IPS-18c (cell line): ENCODE measurements at regions not wholly inside any gene's neighbourhood (a gene's known extent, or its start where the extent isn't known, plus 50 kb on each side); places are given as distances from the start of the nearest gene placed in this dataset.

Experiments used
- H3K4me3 ChIP-seq: 2 replicates; pipeline ENCODE4 v1.7.0; 2013; ENCODE audit warnings: low read depth, mild to moderate bottlenecking, low read length, moderate library complexity; ENCODE audit not compliant: insufficient read depth
- H3K9me3 ChIP-seq: one replicate; pipeline ENCODE4 v1.6.1; 2013; ENCODE audit warnings: mild to moderate bottlenecking, low read length, moderate library complexity; ENCODE audit not compliant: control insufficient read depth, insufficient read depth

GRCh38 chr4:29151584-29151983, 1568.6 kb upstream of the PCDH7 start:
- Histone ChIP-seq H3K4me3 (no peak overlapping the region), H3K9me3 (no peaks in the 10 kb centered on the region)

- no peak overlapping the region for H3K4me3 ChIP-seq
- H3K9me3 ChIP-seq: no peaks in the 10 kb centered on the region
Observed at GRCh38 chr4:29153642-29154041, 1566.5 kb upstream of the PCDH7 start.

GRCh38 chr4:29175291-29175690, 1544.9 kb upstream of the PCDH7 start:
- H3K4me3 ChIP-seq: no peak overlapping the region
- no peaks in the 10 kb centered on the region for H3K9me3 ChIP-seq

GRCh38 chr4:29199025-29199424, 1521.1 kb upstream of the PCDH7 start:
- Histone ChIP-seq H3K9me3 (no peaks in the 10 kb centered on the region), H3K4me3 (no peak overlapping the region)

GRCh38 chr4:29199485-29199884, 1520.7 kb upstream of the PCDH7 start:
- Histone ChIP-seq H3K4me3 (no peak overlapping the region), H3K9me3 (no peaks in the 10 kb centered on the region)

- Histone ChIP-seq H3K4me3 (no peak overlapping the region), H3K9me3 (no peaks in the 10 kb centered on the region)
Observed at GRCh38 chr4:29213020-29213419, 1507.1 kb upstream of the PCDH7 start.

GRCh38 chr4:29220761-29221160, 1499.4 kb upstream of the PCDH7 start:
- Histone ChIP-seq H3K9me3 (no peaks in the 10 kb centered on the region), H3K4me3 (no peak overlapping the region)

GRCh38 chr4:29224911-29225310, 1495.3 kb upstream of the PCDH7 start:
- no peaks in the 10 kb centered on the region for H3K9me3 ChIP-seq
- H3K4me3 ChIP-seq: no peak overlapping the region

GRCh38 chr4:29240641-29241040, 1479.5 kb upstream of the PCDH7 start:
- Histone ChIP-seq H3K9me3 (no peaks in the 10 kb centered on the region), H3K4me3 (no peak overlapping the region)

- Histone ChIP-seq H3K9me3 (no peaks in the 10 kb centered on the region), H3K4me3 (no peak overlapping the region)
Observed at GRCh38 chr4:29243054-29243453, 1477.1 kb upstream of the PCDH7 start.

GRCh38 chr4:29243851-29244250, 1476.3 kb upstream of the PCDH7 start:
- H3K9me3 ChIP-seq: no peaks in the 10 kb centered on the region
- H3K4me3 ChIP-seq: no peak overlapping the region

GRCh38 chr4:29259556-29259955, 1460.6 kb upstream of the PCDH7 start:
- Histone ChIP-seq H3K9me3 (peaks cover 4% of the 10 kb centered on the region), H3K4me3 (no peak overlapping the region)

GRCh38 chr4:29262986-29263385, 1457.2 kb upstream of the PCDH7 start:
- H3K9me3 ChIP-seq: no peaks in the 10 kb centered on the region
- no peak overlapping the region for H3K4me3 ChIP-seq

GRCh38 chr4:29276150-29276549, 1444.0 kb upstream of the PCDH7 start:
- no peaks in the 10 kb centered on the region for H3K9me3 ChIP-seq
- no peak overlapping the region for H3K4me3 ChIP-seq

- H3K4me3 ChIP-seq: no peak overlapping the region
- no peaks in the 10 kb centered on the region for H3K9me3 ChIP-seq
Observed at GRCh38 chr4:29277381-29277780, 1442.8 kb upstream of the PCDH7 start.

GRCh38 chr4:29278585-29278984, 1441.6 kb upstream of the PCDH7 start:
- H3K9me3 ChIP-seq: no peaks in the 10 kb centered on the region
- no peak overlapping the region for H3K4me3 ChIP-seq

GRCh38 chr4:29289118-29289517, 1431.1 kb upstream of the PCDH7 start:
- H3K4me3 ChIP-seq: no peak overlapping the region
- H3K9me3 ChIP-seq: no peaks in the 10 kb centered on the region

GRCh38 chr4:29295280-29295679, 1424.9 kb upstream of the PCDH7 start:
- no peaks in the 10 kb centered on the region for H3K9me3 ChIP-seq
- no peak overlapping the region for H3K4me3 ChIP-seq

GRCh38 chr4:29304595-29304994, 1415.6 kb upstream of the PCDH7 start:
- H3K9me3 ChIP-seq: no peaks in the 10 kb centered on the region
- no peak overlapping the region for H3K4me3 ChIP-seq

GRCh38 chr4:29307256-29307655, 1412.9 kb upstream of the PCDH7 start:
- Histone ChIP-seq H3K4me3 (no peak overlapping the region), H3K9me3 (no peaks in the 10 kb centered on the region)
